ENCODE measurements at regions not wholly inside any gene's neighbourhood (a gene's known extent, or its start where the extent isn't known, plus 50 kb on each side); places are given as distances from the start of the nearest gene placed in this dataset.

DNA sequence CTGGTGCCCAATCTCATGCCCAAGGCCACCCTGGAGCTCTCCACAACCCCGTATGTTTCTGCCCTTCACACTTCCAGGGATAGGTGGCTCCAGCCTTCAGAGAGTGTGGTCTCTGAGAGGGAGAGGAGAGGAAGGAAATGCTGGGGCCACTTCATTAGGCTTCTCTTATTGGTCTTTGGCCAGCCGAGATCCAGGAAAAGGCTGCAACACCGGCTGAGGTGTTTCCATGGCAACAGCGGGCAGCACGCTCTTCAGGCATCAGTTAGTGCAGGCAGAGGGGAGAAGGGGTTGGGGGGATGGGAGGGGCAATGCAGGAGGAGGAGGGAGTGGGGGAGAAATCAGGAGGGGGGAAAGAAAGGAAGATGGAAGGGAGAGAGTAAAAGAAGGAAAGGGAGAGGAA lies 275.1 kb upstream of the GJB5 start:
- no peak for DNase-seq (ENCODE audit: low read depth)

DNA sequence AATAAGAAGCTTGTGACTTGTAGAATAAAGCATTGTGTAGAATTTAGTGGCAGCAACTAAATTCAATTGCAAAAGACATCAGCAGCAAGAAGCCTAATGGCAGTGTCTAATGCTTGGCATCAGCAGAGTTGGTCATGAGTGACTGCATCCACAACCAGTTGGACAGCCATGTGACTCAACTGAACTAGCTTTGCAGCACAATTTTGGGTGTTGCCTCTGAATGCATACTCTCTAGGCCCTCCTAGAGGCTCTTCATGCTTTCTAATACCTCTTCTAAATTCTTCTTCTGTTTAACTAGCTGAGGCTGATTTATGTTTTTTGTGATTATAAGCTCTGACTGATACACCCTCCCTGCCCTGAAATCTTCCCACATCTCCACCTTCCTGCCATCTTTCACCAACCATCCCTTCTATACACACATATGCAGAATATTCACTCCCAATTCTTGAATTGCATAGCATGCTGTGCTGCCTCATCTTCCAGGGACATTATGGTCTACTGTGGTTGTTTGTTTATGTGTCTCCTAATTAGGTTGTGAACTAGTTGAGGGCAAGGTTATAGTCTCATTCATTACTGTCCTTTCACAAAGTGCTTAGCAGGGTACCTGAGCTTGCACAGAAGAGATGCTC lies 266.7 kb upstream of the GJB5 start:
- no peak for DNase-seq (ENCODE audit: low read depth)

DNA sequence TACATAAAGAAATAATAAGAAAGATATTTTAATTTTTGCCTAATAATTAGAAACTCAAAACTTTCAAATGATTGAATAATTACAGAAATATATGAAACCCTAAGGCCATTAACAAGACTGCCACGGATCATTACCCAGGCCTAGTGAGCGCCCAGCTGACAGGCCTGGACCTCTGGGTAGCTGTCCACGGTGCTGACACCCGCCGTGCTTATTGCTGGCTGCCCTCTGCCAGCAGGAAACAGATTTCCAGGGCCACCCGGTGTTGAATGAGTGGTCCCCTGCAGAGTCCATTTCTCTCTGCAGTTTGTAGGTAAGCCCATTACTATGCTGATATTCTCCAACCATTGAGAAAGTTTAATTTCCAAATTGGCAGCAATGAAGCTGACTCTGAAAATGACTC lies 254.4 kb upstream of the GJB5 start:
- no peak for DNase-seq (ENCODE audit: low read depth)

DNA sequence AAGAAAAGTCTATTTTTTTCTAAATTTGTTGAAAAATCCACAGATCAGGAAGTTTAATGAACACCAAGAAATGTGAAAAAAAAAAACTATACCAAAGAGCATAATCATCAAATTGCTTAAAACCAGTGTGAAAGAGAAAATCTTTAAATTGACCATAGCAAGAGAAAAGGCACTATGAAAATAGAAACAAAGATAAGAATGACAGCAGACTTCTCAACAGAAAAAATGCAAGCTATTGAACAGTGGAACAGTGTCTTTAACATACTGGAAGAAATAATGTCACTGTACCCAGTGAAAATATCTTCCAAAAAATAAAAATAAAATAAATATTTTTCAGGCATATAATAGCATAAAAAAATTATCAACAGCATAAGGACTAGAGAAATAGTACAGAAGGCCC lies 243.0 kb upstream of the GJB5 start:
- DNase-seq (ENCODE audit: low read depth) = no peak

DNA sequence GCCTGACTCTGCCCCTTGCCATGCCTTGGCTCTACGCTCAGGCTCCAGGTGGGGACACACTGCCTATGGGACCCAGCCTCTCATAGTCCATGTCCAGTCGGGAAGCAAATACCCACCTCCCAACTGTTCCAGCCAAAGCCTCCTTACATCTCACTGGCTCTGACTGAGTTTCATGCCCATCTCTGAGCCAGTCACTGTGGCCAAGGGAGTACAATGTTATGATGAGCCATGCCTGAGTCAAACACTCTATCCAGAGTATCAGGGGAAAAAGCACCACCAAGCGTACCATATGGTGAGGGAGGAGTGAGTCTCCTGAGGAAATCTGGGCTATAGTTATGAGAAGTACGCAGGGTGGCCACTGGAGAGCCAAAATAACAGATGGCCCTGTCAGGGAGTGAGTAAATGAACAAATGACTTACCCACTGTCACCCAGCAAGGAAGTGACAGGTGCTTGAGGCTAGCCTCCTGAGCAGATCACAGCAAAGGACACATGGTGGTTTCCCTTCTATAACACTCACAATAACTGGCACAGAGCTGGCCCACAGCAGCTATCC lies 236.6 kb upstream of the GJB5 start:
- no peak for DNase-seq (ENCODE audit: low read depth)

DNA sequence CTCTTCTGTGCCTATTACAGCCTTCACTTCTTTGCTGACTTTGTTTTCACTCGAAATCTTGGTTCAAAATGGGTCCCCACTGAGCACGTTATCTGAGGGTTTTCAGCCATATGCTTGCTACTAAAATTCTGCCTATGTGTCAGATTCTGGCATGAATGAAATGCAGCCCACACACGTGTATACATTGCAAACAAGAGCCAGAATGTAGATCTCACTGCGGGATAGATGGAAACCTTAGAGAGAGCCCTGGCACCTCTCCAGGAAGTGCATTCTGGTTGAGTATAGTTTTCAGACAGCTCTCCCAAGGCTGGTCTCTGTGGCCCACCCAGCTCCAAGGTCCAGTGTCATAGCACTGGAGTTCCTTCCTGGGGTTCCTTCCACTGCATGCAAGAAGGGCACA lies 234.7 kb upstream of the GJB5 start:
- no peak for DNase-seq (ENCODE audit: low read depth)

DNA sequence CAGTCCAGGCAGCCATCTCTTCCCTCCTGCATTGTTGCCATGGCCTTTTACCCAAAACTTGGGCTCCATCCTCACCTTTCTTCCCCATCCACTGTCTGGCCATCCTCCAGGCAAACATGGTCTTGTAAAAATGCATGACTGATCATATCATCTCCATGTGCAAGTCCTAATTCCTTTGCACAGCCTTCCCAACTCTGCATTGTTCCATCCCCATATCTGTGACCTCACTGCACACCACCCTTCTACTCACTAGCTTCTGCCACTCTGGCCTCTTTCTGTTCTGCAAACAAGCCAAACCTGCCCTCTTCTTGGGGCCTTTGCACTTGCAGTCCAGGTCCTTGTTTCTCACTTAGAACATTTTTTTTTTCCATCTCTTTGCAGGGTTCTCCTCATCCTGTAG lies 230.1 kb upstream of the GJB5 start:
- no peak for DNase-seq (ENCODE audit: low read depth)

- no peak for DNase-seq (ENCODE audit: low read depth)
Observed at GRCh38 chr1:34529935-34530859, 224.7 kb upstream of the GJB5 start.

DNA sequence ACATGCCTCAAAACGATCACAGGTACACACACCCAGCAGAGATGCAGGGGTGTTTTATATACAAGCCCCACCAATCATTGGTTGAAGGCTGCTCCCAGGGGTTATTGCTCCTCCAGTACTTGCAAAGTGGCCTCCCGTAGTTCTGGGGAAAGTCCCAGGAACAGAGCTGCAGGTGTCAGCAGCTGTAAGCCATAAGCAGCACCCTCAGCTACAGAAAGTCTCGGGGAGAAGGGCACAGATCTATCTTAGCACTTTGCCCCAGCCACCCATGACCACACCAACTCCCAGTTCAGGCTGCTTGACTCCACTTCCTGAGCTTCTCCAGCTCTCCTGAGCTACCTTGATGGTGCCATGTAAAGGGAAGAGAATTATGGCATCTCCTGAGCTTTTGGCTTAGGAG lies 222.7 kb upstream of the GJB5 start:
- no peak for DNase-seq (ENCODE audit: low read depth)

GRCh38 chr1:34538481-34538880 lies 216.4 kb upstream of the GJB5 start:
- DNase-seq (ENCODE audit: low read depth) = no peak

- DNase-seq (ENCODE audit: low read depth) = no peak
Observed at GRCh38 chr1:34547046-34547674, 207.7 kb upstream of the GJB5 start.

DNA sequence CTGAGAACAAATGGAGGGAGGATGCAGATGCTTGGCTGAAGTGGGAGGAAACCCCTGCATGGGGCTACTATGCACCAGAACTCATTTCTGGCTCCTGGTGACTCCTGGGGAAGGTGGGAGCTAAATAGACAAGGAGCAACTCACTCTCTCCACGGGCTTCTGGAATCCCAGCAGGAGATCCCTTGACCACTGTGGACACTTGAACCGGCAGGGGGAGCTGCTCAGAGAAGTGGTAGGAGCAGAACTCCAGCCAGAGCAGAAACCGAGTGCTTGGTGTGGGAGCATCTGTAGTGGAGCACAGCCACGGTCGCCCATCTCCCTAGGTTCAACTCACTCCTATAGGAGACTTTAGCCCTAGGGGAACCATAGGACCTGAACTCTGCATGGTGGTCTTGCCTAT lies 205.6 kb upstream of the GJB5 start:
- no peak for DNase-seq (ENCODE audit: low read depth)

DNA sequence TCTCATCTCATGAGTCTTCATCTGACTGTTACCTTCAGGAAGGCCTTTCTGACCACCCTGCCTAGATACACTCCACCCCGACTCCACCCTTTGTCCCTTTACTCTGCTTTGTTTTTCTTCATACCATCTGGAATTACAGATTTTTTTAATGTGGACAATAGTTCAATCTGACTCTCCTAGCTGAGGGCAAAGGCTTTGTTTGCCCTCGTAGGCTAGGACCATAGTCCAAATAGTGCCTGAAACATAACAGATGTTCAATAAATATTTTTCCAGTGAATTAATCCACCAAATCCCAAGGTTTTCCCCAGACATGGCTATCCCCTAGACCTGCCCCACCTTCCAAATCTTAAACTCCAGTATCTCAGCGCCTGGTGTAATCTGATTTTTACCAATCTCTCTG lies 176.5 kb upstream of the GJB5 start:
- DNase-seq (ENCODE audit: low read depth) = no peak

DNA sequence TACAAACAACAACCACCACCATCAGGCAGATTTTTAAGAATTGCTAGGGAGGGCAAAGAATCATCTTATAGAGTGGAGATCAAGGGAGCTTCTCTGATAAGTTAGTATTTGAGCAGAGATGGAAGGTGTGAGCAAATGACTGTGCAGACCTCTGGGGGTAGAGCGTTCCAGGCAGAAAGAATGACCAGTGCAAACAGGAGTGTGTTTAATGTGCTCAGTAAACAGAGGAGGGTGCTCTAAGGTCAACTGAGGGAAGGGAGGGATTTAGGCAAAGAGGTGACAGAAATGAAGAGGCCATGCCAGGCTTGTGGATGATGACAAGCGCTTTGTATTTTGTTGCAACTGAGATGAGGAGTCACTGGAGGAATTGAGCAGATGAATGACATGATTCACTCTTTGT lies 172.5 kb upstream of the GJB5 start:
- DNase-seq (ENCODE audit: low read depth) = no peak

DNA sequence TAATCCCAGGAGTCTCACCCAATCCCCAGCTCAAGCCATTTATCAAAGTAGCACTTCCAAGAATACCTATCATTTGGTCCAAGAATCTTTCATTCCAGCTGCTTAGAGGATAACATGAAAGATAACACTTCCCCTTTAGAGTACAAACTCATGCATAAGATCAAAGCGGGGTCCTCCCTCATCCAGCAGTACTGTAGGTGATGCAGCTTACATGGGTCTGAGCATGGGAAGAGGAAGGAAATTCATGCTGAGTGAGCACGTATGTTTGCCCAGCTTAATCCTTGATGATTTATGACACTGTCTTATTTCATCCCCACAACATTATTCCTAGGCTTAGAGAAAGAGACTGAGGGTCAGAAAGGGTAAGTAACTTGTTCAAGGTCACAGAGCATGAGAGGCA lies 167.1 kb upstream of the GJB5 start:
- no peak for DNase-seq (ENCODE audit: low read depth)

GRCh38 chr1:34590211-34590623 lies 164.6 kb upstream of the GJB5 start:
- no peak for DNase-seq (ENCODE audit: low read depth)

DNA sequence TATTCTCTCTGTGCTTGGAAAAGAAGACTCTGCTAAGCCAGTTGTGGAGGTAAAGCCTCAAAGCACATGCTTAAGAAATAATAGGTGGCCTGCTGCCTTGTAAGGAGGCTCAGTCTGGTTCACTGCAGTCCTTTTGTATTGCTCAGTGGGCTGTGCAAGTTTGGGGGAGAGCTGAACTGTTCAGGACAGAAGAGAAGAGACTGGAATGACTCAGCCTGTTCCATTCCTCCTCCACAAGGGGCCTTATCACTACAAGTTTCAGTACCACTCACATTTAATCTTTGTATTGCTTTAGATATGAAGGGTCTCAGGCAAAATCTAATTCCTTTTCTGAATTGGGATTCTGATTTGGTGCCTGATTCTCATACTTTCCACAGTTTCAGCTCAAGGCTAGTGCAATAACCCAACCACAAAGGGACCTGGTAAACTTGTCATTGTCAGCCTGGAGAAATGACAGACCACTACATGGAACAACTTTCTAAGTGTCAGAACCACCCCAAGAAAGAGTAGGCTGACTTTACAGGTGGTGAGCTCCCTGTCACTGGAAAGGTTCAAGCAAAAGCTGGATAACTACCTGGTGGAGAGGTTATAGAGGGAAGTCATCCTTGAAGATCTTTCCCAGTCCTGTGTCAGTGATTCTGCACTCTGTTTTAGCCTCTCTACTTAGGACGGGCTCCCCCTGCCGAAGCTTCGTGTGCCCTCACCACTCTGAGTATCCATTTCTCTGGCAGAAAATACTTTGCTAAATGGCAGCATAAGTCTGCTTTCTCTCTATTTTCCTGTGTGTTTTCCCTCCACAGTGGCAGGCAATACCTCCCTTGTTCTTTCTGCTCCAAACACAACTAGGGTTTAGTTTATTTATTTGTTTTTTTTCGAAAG lies 162.9 kb upstream of the GJB5 start:
- DNase-seq (ENCODE audit: low read depth) = no peak

- no peak for DNase-seq (ENCODE audit: low read depth)
Observed at GRCh38 chr1:34597877-34598514, 156.9 kb upstream of the GJB5 start.

GRCh38 chr1:34602907-34603306 lies 151.9 kb upstream of the GJB5 start:
- DNase-seq (ENCODE audit: low read depth) = no peak

GRCh38 chr1:34603594-34603993 lies 151.3 kb upstream of the GJB5 start:
- DNase-seq (ENCODE audit: low read depth) = no peak

DNA sequence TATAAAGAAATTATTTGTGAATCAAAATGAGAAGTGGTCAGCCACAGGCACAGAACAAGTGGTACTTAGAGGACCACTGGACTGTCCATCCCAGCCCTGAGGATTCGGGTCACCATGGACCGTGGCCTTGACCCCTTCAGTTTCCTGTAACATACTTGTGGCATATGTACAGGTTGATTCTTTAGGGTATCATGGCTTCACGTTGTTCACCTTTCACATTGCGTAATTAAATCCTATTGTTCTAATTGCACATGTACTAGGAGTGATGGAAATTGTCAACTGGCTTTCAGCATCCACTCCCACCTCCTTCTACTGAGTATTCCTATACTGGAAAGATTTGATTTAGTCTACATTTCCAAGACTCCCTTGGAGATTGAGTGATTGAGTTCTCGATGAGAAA lies 148.3 kb upstream of the GJB5 start:
- DNase-seq (ENCODE audit: low read depth) = no peak

Measured in HS-5 (cell line).